ENCODE measurements at regions not wholly inside any gene's neighbourhood (a gene's known extent, or its start where the extent isn't known, plus 50 kb on each side); places are given as distances from the start of the nearest gene placed in this dataset.

- Histone ChIP-seq H2BK20ac (ENCODE audit: low read depth, low read length) (no peak overlapping the region), H3K18ac (ENCODE audit: low read depth, low read length) (no peak overlapping the region), H2AFZ (replicated peaks; ENCODE audit: low read length, poor library complexity) (no peak overlapping the region), H3K79me1 (ENCODE audit: low read depth in 1 of 2, low read length in 2 of 2) (no peaks in the 10 kb centered on the region), H4K5ac (ENCODE audit: low read depth, low read length) (no peak overlapping the region), H3K56ac (ENCODE audit: extremely low read depth, insufficient read depth, low read length) (no peak overlapping the region), H3K9me3 (ENCODE audit: control insufficient read depth, insufficient read depth, low read length) (peaks cover 63% of the 10 kb centered on the region), H2AK5ac (ENCODE audit: low read depth, low read length) (no peak overlapping the region), H3K4me1 (ENCODE audit: control insufficient read depth, insufficient read depth, low read length) (no peaks in the 10 kb centered on the region), H3K4me3 (ENCODE audit: insufficient read depth, low read depth, low read length) (no peak overlapping the region), H3K9ac (ENCODE audit: low read depth, low read length) (no peak overlapping the region), H3K4me2 (ENCODE audit: low read depth, low read length) (no peak overlapping the region), H2BK15ac (ENCODE audit: low read depth, low read length) (no peak overlapping the region), H2AK9ac (replicated peaks; ENCODE audit: low read depth, low read length, poor library complexity) (no peak overlapping the region), H3K23ac (ENCODE audit: low read depth, low read length) (no peak overlapping the region), H3K27me3 (ENCODE audit: control insufficient read depth, insufficient read depth, low read length) (no peaks in the 10 kb centered on the region), H3K27ac (ENCODE audit: insufficient read depth, low read length) (no peak overlapping the region), H4K20me1 (ENCODE audit: insufficient read depth, low read length) (no peaks in the 10 kb centered on the region), H3K14ac (replicated peaks; ENCODE audit: low read depth, low read length) (no peak overlapping the region), H3K4ac (ENCODE audit: low read depth, low read length) (no peak overlapping the region), H4K8ac (ENCODE audit: low read depth in 2 of 2, low read length in 2 of 2) (no peak overlapping the region), H3K36me3 (ENCODE audit: control insufficient read depth, insufficient read depth, low read length) (no peaks in the 10 kb centered on the region), H4K91ac (ENCODE audit: insufficient read depth, low read depth, low read length) (no peak overlapping the region), H2BK120ac (ENCODE audit: low read depth, low read length) (no peak overlapping the region), H3K9me1 (ENCODE audit: insufficient read depth, low read length) (no peaks in the 10 kb centered on the region), H2BK5ac (ENCODE audit: low read depth, low read length, poor library complexity, severe bottlenecking) (no peak overlapping the region)
- DNase-seq, result no peak
- CTCF ChIA-PET, result no interaction called here
- POLR2A ChIA-PET (ENCODE audit: unreplicated experiment), result no interaction called here
- dilution Hi-C loops (cut with HindIII; ENCODE audit: low sequenced_read_pairs, unreplicated experiment), result no loop called here
- WGBS, 2 experiments (ENCODE audit: extremely low coverage in 2 of 2, insufficient read length in 1 of 2), result 22% methylated on average over 3 of the region's 10 CpGs; no CpG with 5 or more reads in 1 of the 2 experiments
- TF ChIP-seq POLR2A (IDR thresholded peaks at IDR 0.05; ENCODE audit: low read depth, low read length) (no peak), BHLHE40 (IDR thresholded peaks at IDR 0.05; ENCODE audit: low read depth, low read length) (no peak), SMC3 (IDR thresholded peaks at IDR 0.05; ENCODE audit: low read depth, low read length) (no peak), FOS (IDR thresholded peaks at IDR 0.05; ENCODE audit: low read depth, low read length) (no peak), CTCF (conservative IDR thresholded peaks at IDR 0.05; ENCODE audit: low read depth, low read length) (no peak), RFX5 (IDR thresholded peaks at IDR 0.05; ENCODE audit: low read depth, low read length) (no peak), MXI1 (IDR thresholded peaks at IDR 0.05; ENCODE audit: borderline replicate concordance, low read depth, low read length) (no peak), MAZ (IDR thresholded peaks at IDR 0.05; ENCODE audit: borderline replicate concordance, low read depth, low read length) (no peak), MAFK (IDR thresholded peaks at IDR 0.05; ENCODE audit: low read depth, low read length) (no peak), CHD1 (IDR thresholded peaks at IDR 0.05; ENCODE audit: low read depth, low read length) (no peak), CEBPB (IDR thresholded peaks at IDR 0.05; ENCODE audit: low read depth, low read length) (no peak)
- TF ChIP-seq, protein P1, sequence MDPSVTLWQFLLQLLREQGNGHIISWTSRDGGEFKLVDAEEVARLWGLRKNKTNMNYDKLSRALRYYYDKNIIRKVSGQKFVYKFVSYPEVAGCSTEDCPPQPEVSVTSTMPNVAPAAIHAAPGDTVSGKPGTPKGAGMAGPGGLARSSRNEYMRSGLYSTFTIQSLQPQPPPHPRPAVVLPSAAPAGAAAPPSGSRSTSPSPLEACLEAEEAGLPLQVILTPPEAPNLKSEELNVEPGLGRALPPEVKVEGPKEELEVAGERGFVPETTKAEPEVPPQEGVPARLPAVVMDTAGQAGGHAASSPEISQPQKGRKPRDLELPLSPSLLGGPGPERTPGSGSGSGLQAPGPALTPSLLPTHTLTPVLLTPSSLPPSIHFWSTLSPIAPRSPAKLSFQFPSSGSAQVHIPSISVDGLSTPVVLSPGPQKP (IDR thresholded peaks at IDR 0.05; ENCODE audit: borderline replicate concordance, low read depth, low read length), result no peak
- TF ChIP-seq, protein P2, sequence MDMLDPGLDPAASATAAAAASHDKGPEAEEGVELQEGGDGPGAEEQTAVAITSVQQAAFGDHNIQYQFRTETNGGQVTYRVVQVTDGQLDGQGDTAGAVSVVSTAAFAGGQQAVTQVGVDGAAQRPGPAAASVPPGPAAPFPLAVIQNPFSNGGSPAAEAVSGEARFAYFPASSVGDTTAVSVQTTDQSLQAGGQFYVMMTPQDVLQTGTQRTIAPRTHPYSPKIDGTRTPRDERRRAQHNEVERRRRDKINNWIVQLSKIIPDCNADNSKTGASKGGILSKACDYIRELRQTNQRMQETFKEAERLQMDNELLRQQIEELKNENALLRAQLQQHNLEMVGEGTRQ (IDR thresholded peaks at IDR 0.05; ENCODE audit: low read depth, low read length), result no peak
- in situ Hi-C loops (cut with MboI; ENCODE audit: low sequenced_read_pairs), result no loop called here
- no TSS peak for BruUV-seq (replicated peaks)
- intact Hi-C loops (cut with micrococcal nuclease), result no loop called here
- ATAC-seq (ENCODE audit: low read depth), result no peak
Measured at GRCh38 chr22:48805516-48805915, 1022.2 kb downstream of the BRD1 start.

All from IMR-90 (cell line).